ENCODE measurements at regions not wholly inside any gene's neighbourhood (a gene's known extent, or its start where the extent isn't known, plus 50 kb on each side); places are given as distances from the start of the nearest gene placed in this dataset.

- TF ChIP-seq ZNF274 (IDR thresholded peaks at IDR 0.05; ENCODE audit: low read depth, low read length) = no peak
- TF ChIP-seq YY1 (IDR thresholded peaks at IDR 0.05; ENCODE audit: insufficient read depth, insufficient read length) = no peak
- no peak for TF ChIP-seq SUZ12 (IDR thresholded peaks at IDR 0.05; ENCODE audit: extremely low read depth, insufficient read depth, insufficient read length)
These were observed 1297.0 kb upstream of the TENM3 start for GRCh38 chr4:180946188-180946587.

Measured in NT2/D1 (cell line).